ENCODE measurements at regions not wholly inside any gene's neighbourhood (a gene's known extent, or its start where the extent isn't known, plus 50 kb on each side); places are given as distances from the start of the nearest gene placed in this dataset.
"Not testable (repeated sequence)": the region's sequence is repeated elsewhere in the genome, so short reads cannot be mapped to it uniquely, and the experiment has no call there.

DNA sequence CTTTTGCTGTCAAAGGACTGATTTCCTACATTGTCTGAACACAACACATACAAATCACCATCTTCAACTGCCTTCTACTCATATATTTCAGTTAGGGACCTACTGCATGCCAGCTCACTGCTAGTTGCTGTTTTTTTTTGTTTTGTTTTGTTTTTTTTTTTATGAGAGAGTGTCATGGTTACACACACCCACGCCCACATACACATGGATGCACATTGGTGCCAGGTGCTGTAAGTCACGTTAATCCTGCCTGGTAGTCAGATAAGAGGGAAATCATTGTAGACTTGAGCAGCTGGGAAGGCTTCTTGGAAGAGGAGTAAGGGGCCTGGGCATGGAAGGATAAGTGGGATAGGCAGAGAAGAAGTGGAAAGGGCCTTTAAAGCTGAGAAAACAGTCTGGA, 209.9 kb downstream of the TDRD15 start:
- DNase-seq (ENCODE audit: low spot score in 2 of 2), result no peak
- Mint-ChIP-seq H3K9me3 (peaks cover 5 to 34% of the 10 kb centered on the region in 2 donors), H3K36me3 (peaks cover 0 to 5% of the 10 kb centered on the region in 2 donors), H3K27ac (no peak overlapping the region)
- no peak for ATAC-seq

DNA sequence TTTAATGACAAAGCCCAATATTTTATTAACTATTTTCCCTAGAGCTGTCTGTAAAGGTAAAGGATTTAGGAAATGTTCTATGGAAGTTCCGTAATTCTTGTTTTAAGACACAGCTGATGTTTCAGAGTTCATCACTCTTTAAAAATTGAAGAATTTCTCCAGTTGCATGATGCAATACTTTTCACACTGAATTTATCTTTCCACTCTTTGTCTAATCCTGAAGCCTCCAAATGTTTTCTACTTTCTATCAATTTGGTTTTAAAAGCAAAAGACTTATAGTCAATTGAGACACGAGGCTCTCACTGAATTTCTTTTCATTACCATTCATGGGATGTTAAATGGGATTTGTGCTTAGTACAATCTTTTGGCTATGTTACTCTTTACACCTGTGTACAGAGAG, 223.2 kb downstream of the TDRD15 start:
- Mint-ChIP-seq H3K36me3 (no peaks in the 10 kb centered on the region), H3K9me3 (peaks cover 10 to 11% of the 10 kb centered on the region in 2 donors), H3K27ac (no peak overlapping the region)
- DNase-seq (ENCODE audit: low spot score in 2 of 2) (no peak), ATAC-seq (no peak)

DNA sequence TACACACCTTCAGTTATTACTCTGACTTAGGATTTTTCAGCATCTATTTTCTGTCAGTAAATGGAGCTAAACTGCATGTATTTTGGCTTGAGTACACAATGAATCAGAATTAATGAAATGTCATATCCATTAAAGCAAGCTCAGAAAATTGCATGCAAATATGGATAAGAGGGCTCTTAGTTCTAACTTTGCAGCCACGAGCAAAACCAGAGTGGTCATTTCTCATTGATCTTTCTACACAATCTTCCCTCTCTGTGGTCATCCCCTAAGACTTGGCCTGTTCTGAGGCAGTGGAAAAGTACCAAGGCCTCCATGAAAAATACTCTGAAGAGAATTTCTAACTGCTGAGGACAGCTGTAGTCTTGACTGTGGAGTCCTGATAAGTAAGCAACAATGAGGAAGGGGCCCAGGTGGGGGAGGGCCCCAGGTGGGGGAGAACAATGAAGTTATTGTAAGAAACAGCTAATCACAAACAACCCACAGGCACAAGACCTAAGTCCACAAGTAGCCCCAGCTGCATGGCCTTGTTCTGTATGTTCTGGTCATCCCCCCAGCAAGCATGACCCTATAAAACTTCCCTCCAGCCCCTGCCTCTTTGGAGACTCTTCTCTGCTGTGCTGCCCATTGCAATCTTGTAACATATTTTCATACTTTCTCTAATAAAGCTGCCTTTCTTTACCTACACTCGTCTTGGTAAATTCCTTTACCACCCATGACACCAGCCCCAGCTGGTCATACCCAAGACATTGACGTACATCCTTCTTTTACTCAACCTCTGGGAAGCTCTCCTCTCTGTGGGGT, 230.3 kb downstream of the TDRD15 start:
- Mint-ChIP-seq H3K9me3 (peaks cover 9 to 12% of the 10 kb centered on the region in 2 donors), H3K27ac (no peak overlapping the region), H3K36me3 (no peaks in the 10 kb centered on the region)
- ATAC-seq (no peak), DNase-seq (ENCODE audit: low spot score in 2 of 2) (no peak)

DNA sequence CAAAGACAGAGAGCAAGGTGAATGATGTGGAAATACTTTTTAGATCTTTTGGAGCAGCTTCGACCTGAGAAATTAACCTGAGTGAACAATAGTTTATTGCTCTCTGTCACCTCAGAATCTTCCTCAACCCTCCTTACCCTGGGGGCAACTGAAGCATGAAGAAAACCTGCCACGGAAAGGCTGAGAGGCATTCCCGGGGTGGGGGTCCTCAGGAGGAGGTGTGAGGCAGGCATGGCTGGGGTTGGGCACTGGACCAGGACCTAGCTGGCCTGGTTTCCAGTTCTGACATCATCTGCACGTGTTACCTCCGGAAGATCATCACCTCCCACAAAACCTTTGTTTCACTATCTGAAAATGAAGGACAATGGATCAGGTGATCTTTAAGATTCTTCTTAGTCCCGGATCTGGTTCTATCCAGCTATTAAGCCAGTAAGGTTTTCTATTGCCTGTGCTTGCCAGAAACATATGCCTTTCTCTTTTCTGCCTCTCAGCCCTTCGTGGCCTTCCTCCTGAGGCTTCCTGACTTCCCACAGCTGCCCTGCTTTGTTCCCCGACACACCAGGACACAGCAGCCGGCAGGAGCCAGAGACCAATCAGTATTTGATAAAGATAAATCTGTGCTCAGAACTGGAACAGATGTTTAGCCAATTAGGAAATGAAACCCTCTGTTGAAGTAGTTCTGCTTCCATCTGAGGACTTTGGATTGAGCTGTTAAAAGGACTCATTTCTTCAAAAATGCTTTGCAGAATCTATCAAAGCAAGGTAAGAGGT, 232.5 kb downstream of the TDRD15 start:
- DNase-seq (ENCODE audit: low spot score in 2 of 2), result no peak
- Mint-ChIP-seq H3K36me3 (no peaks in the 10 kb centered on the region), H3K27ac (no peak overlapping the region), H3K9me3 (peaks cover 9 to 19% of the 10 kb centered on the region in 2 donors)
- ATAC-seq, result no peak

DNA sequence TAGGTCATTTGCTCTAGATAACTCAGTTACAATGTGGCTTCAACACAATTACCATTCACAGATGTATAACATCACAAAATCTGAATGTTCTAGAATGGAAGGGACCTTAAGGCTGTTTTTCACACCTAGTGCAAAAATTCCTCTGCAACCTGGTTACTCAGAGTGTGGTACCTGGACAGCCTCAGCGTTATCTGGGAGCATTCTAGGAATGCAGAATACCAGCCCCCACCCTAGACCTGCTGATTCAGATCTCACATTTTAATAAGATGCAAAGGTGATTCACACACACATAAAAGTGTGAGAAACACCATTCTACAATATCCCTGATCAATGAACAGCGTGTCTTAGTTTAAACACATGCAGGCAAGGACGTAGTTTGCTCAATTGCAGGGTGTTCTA, 233.1 kb downstream of the TDRD15 start:
- peaks cover 9 to 19% of the 10 kb centered on the region in 2 donors for H3K9me3 Mint-ChIP-seq
- no peaks in the 10 kb centered on the region for H3K36me3 Mint-ChIP-seq
- DNase-seq (ENCODE audit: low spot score in 2 of 2) (no peak), ATAC-seq (no peak)
- H3K27ac Mint-ChIP-seq, result no peak overlapping the region

DNA sequence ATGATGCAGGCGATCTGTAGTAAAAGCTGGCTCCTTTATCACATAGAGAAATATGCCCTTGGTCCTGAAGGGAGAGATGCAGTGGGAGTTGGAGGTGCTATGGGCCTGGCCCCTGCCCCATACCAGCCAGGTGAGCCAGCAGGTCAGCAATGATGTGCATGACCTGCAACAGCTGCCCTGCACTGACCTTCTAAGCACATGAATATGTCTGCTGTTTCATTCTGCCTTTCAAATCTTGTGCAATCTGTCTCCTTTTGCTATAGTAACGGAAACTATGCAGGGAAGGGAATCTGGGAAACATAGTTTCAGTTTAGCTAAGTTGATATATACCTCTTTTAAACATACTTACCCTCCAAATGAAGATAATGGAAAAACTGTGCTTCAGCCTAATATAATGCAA, 235.2 kb downstream of the TDRD15 start:
- no peaks in the 10 kb centered on the region for H3K36me3 Mint-ChIP-seq
- H3K9me3 Mint-ChIP-seq, result peaks cover under 1 to 12% of the 10 kb centered on the region in 2 donors
- no peak for ATAC-seq
- H3K27ac Mint-ChIP-seq, result no peak overlapping the region
- DNase-seq (ENCODE audit: low spot score in 2 of 2), result no peak

DNA sequence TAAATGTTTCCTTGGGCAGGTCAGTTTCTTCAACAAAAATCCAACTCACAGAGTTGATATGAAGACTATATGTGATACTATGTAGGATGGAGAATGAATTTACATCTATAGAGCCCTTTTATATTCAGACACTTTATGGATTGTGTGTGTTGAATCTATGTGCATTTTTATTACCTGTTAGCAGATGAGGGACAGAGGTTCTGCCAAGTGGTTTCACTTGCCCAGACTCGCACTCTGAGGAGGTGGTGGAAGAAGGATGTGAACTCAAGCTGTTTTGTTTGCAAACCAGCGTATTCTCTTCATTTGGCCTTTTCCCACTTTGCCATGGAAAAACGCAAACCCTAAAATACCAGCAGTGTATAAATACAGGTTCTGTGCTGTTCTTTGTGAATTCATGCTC, 237.6 kb downstream of the TDRD15 start:
- Mint-ChIP-seq H3K9me3 (peaks cover 0 to 7% of the 10 kb centered on the region in 2 donors), H3K36me3 (no peaks in the 10 kb centered on the region), H3K27ac (no peak overlapping the region)
- no peak for DNase-seq (ENCODE audit: low spot score in 2 of 2)
- no peak for ATAC-seq

DNA sequence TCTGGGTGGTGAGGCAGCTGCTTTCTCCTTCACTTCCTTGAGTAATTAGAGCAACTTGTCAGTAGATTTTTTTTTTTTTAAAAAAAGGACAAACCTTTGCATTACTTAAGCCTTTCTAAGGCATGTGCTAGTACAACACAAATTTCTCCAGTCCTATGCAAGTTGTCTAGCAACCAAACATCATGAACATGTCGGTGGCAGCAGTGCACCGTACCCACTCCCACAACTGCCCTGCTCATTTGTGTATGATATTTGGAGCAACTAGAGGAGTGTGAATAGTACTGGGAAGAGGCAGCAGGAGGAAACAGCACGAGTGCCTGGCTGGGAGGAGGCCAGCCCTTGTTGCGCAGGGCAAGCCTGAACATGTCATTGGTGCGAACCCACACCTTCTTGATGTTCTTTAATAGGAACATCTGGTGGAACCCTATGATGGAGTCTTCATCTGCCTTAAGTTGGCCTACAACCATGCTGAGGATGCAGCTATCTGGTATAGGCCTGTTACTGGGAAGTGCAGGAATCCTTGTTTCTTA, 238.3 kb downstream of the TDRD15 start:
- Mint-ChIP-seq H3K9me3 (peaks cover 0 to 7% of the 10 kb centered on the region in 2 donors), H3K36me3 (no peaks in the 10 kb centered on the region), H3K27ac (no peak overlapping the region)
- no peak for ATAC-seq
- no peak for DNase-seq (ENCODE audit: low spot score in 2 of 2)

DNA sequence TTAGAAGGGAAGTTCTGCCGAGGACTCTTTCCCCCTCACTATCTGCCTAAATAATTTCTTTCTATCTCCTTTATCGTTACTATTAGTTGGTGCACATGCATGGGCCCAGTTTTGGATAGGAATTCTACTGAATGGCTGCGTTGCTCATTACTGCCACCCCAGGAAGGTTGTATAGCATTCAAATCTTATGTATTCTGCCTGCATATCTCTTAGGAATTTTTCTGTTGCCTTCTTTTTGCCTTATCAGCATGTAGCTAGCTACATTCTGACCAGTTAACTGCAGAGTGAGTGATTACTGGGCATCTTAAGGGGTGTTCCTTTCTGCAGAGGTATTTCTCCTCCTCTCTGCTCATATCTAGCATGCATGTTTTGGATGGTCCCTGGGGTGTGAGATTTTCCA, 239.6 kb downstream of the TDRD15 start:
- no peaks in the 10 kb centered on the region for H3K36me3 Mint-ChIP-seq
- DNase-seq (ENCODE audit: low spot score in 2 of 2), result no peak
- H3K9me3 Mint-ChIP-seq, result peaks cover 0 to 7% of the 10 kb centered on the region in 2 donors
- no peak for ATAC-seq
- no peak overlapping the region for H3K27ac Mint-ChIP-seq

DNA sequence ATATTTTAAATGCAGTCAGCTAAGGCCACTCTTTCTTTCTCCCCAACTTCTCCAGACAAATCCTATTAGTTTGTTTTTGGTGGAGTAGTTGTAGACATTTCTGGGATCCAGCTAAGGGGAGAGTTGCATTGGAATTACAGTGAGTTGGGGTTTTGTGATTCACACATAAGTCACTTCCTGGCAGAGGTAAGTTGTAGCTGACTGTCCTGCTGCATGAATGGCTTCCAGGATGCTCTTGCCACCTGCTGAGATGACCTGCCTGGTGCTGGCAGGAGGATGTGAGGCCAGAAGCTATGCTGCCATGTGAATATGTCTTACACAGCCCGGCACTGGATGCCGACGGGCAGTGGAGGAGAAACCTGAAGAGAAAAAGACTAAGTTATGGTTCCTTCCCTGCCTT, 243.7 kb downstream of the TDRD15 start:
- no peak for ATAC-seq
- H3K36me3 Mint-ChIP-seq, result no peaks in the 10 kb centered on the region
- no peak for DNase-seq (ENCODE audit: low spot score in 2 of 2)

DNA sequence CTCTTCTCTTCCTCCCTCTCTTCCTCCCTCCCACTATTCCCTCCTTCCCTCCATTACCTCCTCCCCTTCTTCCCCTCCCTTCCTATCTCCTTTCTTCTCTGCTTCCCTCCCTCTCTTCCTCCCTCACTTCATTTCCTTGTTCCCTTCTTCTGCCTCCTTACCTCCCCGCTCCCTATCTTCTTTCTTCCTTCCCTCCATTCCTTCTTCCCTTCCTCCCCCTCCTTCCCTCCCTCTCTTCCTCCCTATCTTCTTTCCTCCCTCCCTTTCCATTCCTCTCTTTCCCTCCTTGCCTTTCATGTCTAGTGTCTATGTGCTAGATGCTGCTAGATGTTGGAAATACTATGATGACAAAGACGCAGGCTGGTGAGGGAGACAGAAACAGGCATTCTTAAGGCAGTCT, 246.0 kb downstream of the TDRD15 start:
- H3K36me3 Mint-ChIP-seq, result no peaks in the 10 kb centered on the region
- ATAC-seq (no peak), DNase-seq (ENCODE audit: low spot score in 2 of 2) (no peak)
- H3K27ac Mint-ChIP-seq, result no peak overlapping the region
- H3K9me3 Mint-ChIP-seq, result no peaks in the 10 kb centered on the region

More for the DNA sequence above, 243.7 kb downstream of the TDRD15 start:
- no peaks in the 10 kb centered on the region for H3K9me3 Mint-ChIP-seq
- H3K27ac Mint-ChIP-seq, result no peak overlapping the region

DNA sequence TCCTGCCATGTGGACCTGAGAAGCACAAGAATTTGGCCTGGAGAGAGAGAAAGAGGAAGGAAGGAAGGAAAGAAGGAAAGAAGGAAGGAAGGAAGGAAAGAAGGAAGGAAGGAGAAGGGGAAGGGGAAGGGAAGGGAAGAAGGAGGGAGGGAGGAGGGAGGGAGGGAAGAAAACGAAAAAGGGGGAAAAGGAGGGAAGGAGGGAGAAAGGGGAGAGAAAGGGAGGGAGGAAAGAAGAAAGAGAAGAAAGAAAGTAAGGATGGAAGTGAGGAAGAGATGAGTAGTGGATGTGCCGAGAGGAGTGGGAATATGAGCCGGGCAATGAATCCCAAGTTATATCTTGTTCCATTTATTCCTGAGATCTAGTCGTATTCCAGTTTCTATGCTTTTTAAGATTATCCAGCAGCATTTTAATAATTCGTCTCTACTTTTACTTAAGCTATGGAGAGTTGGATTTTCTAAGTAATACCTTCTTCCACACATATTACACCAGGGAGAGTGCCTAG, 247.8 kb downstream of the TDRD15 start:
- DNase-seq (ENCODE audit: low spot score in 2 of 2) (no peak), ATAC-seq (no peak)
- Mint-ChIP-seq H3K27ac (no peak overlapping the region), H3K9me3 (peaks cover 0 to 3% of the 10 kb centered on the region in 2 donors), H3K36me3 (no peaks in the 10 kb centered on the region)

DNA sequence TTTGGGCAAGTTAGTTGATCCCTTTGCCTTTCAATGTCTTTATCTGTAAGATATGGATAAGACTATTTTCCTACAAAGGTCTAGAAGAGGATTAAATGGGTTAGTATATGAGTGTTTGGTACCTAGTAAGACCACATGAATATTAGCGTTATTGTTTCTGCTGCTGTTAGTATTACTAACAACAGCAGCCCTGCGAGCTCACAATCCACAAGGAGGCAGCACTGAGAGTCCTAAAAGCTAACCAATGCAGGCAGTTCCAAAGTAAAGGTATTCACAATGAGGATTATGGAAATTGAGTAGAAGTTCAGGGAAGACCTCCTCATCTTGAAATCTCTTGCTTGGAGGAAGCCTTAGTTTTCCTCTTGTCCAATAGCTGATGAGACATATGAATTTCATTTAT, 248.9 kb downstream of the TDRD15 start:
- DNase-seq (ENCODE audit: low spot score in 2 of 2), result no peak
- Mint-ChIP-seq H3K27ac (no peak overlapping the region), H3K36me3 (no peaks in the 10 kb centered on the region), H3K9me3 (peaks cover 0 to 4% of the 10 kb centered on the region in 2 donors)
- ATAC-seq, result no peak

DNA sequence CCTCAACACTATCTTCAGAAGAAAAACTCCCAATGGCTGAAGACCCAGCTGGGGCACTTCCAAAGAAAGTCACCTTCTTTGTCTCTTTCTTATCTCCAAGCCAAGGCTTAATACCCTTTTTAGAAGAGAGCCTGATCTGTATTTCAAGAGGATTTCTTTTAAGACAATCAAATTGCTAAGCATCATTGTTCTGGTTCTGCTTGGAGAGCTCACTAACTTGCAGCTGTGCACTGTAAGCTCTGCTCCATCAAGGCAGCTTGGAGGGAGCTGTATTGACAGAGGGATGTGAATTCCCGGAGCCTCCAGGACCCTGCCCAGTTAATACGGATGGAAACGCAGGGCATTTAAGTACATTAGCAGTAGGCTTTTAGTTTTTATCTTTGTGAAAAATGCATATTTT, 253.1 kb downstream of the TDRD15 start:
- DNase-seq (ENCODE audit: low spot score in 2 of 2) (no peak), ATAC-seq (no peak)
- Mint-ChIP-seq H3K27ac (no peak overlapping the region), H3K36me3 (no peaks in the 10 kb centered on the region), H3K9me3 (peaks cover 4% of the 10 kb centered on the region in 2 donors)

DNA sequence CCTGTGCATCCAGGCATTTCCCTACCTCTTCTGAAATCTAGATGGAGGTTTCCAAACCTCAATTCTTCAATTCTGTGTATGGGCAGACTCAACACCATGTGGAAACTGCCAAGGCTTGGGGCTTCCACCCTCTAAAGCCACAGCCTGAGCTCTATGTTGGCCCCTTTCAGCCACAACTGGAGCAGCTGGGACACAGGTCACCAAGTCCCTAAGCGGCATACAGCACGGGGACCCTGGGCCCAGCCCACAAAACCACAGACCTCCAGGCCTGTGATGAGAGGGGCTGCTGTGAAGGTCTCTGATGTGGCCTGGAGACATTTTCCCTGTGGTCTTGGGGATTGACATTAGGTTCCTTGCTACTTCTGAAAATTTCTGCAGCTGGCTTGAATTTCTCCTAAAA, 255.4 kb downstream of the TDRD15 start:
- H3K9me3 Mint-ChIP-seq, result peaks cover 4% of the 10 kb centered on the region in 2 donors

DNA sequence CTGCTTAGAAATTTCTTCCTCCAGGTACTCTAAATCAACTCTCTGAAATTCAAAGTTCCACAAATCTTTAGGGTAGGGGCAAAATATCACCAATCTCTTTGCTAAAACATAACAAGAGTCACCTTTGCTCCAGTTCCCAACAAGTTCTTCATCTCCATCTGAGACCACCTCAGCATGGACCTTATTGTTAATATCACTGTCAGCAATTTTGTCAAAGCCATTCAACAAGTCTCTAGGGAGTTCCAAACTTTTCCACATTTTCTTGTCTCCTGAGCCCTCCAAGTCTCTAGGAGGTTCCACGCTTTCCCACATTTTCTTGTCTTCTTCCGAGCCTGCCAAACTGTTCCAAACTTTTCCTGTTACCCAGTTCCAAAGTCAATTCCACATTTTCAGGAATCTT, 255.9 kb downstream of the TDRD15 start:
- not testable (repeated sequence) for H3K9me3 Mint-ChIP-seq, ATAC-seq

More for the DNA sequence above, 255.4 kb downstream of the TDRD15 start:
- Mint-ChIP-seq H3K27ac (no peak overlapping the region), H3K36me3 (no peaks in the 10 kb centered on the region)
- DNase-seq (ENCODE audit: low spot score in 2 of 2) (no peak), ATAC-seq (no peak)

DNA sequence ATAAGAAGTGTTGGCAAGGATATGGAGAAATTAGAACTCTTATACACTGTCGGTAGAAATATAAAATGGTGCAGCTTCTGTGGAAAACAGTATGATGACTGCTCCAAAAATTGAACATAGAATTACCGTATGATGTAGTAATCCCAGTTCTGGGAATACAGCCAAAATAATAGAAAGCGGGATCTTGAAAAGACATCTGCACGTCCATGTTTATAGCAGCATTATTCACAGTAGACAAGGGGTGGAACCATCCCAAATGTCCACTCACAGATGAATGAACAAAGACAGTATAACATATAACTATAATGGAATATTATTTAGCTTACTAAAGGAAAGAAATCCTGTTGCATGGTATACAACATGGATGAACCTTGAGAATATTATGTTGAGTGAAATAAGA, 257.7 kb downstream of the TDRD15 start:
- H3K9me3 Mint-ChIP-seq, result peaks cover 3 to 4% of the 10 kb centered on the region in 2 donors
- DNase-seq (ENCODE audit: low spot score in 2 of 2) (no peak), ATAC-seq (no peak)
- H3K27ac Mint-ChIP-seq, result no peak overlapping the region
- no peaks in the 10 kb centered on the region for H3K36me3 Mint-ChIP-seq

More for the DNA sequence above, 255.9 kb downstream of the TDRD15 start:
- DNase-seq (ENCODE audit: low spot score in 2 of 2); H3K36me3 Mint-ChIP-seq; H3K27ac Mint-ChIP-seq: not testable (repeated sequence)

All from activated naive CD4-positive, alpha-beta T cell treated with anti-CD3 and anti-CD28 coated beads, Interleukin-2, amount 50 U/mL, for 72 hours (primary cell).